GM19025 (cell line): ENCODE measurements at regions not wholly inside any gene's neighbourhood (a gene's known extent, or its start where the extent isn't known, plus 50 kb on each side); places are given as distances from the start of the nearest gene placed in this dataset.
"Not testable (repeated sequence)": the region's sequence is repeated elsewhere in the genome, so short reads cannot be mapped to it uniquely, and the experiment has no call there.

Experiments used
- ATAC-seq: cut with Tn5 transposase; IDR thresholded peaks from one replicate; pipeline ENCODE4 v1.9.1; 2021; ENCODE audit warnings: mild to moderate bottlenecking, low read depth, moderate library complexity; ENCODE audit not compliant: unreplicated experiment

GRCh38 chr7:109844362-109844761, 1246.6 kb upstream of the LRRN3 start:
- no peak for ATAC-seq

- ATAC-seq: no peak
Observed at GRCh38 chr7:109864230-109864629, 1226.7 kb upstream of the LRRN3 start.

GRCh38 chr7:109868215-109868860, 1222.6 kb upstream of the LRRN3 start:
- ATAC-seq: no peak

GRCh38 chr7:109873296-109873695, 1217.6 kb upstream of the LRRN3 start:
- ATAC-seq: no peak

GRCh38 chr7:109879287-109879828, 1211.6 kb upstream of the LRRN3 start:
- ATAC-seq: no peak

GRCh38 chr7:109890622-109891021, 1200.3 kb upstream of the LRRN3 start:
- ATAC-seq: no peak

- no peak for ATAC-seq
Observed at GRCh38 chr7:109893231-109893630, 1197.7 kb upstream of the LRRN3 start.

GRCh38 chr7:109895536-109895935, 1195.4 kb upstream of the LRRN3 start:
- no peak for ATAC-seq

- no peak for ATAC-seq
Observed at GRCh38 chr7:109901926-109902325, 1189.0 kb upstream of the LRRN3 start.

GRCh38 chr7:109905368-109906065, 1185.4 kb upstream of the LRRN3 start:
- not testable (repeated sequence) for ATAC-seq

- no peak for ATAC-seq
Observed at GRCh38 chr7:109915670-109916069, 1175.3 kb upstream of the LRRN3 start.

GRCh38 chr7:109926738-109927137, 1164.2 kb upstream of the LRRN3 start:
- no peak for ATAC-seq

GRCh38 chr7:109930049-109930448, 1160.9 kb upstream of the LRRN3 start:
- no peak for ATAC-seq

- no peak for ATAC-seq
Observed at GRCh38 chr7:109939207-109939606, 1151.7 kb upstream of the LRRN3 start.

GRCh38 chr7:109945820-109946518, 1145.0 kb upstream of the LRRN3 start:
- ATAC-seq: no peak

- ATAC-seq: no peak
Observed at GRCh38 chr7:109950256-109950655, 1140.7 kb upstream of the LRRN3 start.

- ATAC-seq: no peak
Observed at GRCh38 chr7:109950821-109951564, 1139.9 kb upstream of the LRRN3 start.

GRCh38 chr7:109951565-109951928, 1139.4 kb upstream of the LRRN3 start:
- no peak for ATAC-seq

GRCh38 chr7:109955986-109956385, 1134.9 kb upstream of the LRRN3 start:
- no peak for ATAC-seq

GRCh38 chr7:109956916-109957315, 1134.0 kb upstream of the LRRN3 start:
- ATAC-seq: no peak

GRCh38 chr7:109963741-109964140, 1127.2 kb upstream of the LRRN3 start:
- ATAC-seq: no peak
